IPS-18a (cell line): ENCODE measurements at regions not wholly inside any gene's neighbourhood (a gene's known extent, or its start where the extent isn't known, plus 50 kb on each side); places are given as distances from the start of the nearest gene placed in this dataset.

Experiments
- H3K27ac ChIP-seq: one replicate; pipeline ENCODE4 v1.5.1; 2013; ENCODE audit warnings: low read length
- H3K27me3 ChIP-seq: one replicate; pipeline ENCODE4 v1.6.1; 2013; ENCODE audit warnings: mild to moderate bottlenecking, low read length; ENCODE audit not compliant: control insufficient read depth, insufficient read depth
- H3K36me3 ChIP-seq: one replicate; pipeline ENCODE4 v1.6.1; 2013; ENCODE audit warnings: low read depth, low read length; ENCODE audit not compliant: control insufficient read depth
- H3K4me1 ChIP-seq: one replicate; pipeline ENCODE4 v1.6.1; 2013; ENCODE audit warnings: low read depth, low read length; ENCODE audit not compliant: control insufficient read depth
- H3K4me3 ChIP-seq: one replicate; pipeline ENCODE4 v1.5.1; 2013; ENCODE audit warnings: low read length
- H3K9ac ChIP-seq: one replicate; pipeline ENCODE4 v1.6.1; 2013; ENCODE audit warnings: mild to moderate bottlenecking, low read length, moderate library complexity
- H3K9me3 ChIP-seq: one replicate; pipeline ENCODE4 v1.6.1; 2013; ENCODE audit warnings: low read depth, low read length; ENCODE audit not compliant: control insufficient read depth

DNA sequence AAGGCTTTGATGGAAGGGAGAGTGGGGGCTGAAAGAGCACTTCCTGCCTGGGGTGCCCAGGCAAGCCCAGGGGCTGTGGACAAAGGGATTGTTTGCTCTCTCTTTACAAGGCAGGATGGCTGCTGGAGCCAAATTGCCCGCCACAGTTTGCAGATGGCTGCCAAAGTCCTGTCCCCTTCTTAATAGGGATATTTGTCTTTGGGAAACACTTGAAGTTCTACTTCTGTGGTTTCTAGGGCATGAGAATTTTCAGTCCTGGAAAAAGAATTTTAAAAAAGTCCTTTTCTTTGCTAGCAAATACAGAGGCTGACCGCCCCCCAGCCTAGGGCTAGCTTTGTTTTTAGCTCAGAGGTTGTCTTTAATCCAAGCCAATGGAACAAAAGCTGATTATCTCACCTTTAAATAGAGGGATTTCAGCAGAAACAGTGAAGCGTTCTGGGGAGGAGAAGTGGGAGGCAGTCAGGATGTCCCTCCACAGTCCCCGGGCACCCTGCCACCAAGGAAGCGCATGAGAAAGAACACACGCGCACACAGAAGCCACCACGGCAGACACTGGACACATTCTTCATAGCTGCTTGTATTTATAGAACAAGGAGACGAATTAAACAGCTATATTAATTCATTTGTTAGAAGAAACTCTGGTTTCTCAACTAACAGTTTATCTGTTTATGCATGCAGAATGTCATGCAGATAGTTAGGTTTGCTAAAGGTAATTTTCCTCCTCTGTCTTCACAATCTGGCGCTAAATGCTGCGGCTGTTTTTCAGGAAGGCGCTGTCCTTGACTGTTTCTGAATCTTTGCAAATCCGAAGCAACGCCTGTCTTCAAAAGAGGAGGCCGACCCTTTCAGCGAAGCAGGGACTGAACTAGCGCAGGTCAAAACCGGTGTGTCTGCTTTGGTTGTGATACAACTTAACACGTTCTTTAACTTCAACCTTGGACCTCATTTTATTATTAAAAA is 736.9 kb downstream of the QKI start:
- Histone ChIP-seq H3K27ac (no peak overlapping the region), H3K27me3 (no peaks in the 10 kb centered on the region), H3K9ac (no peak overlapping the region), H3K9me3 (no peaks in the 10 kb centered on the region), H3K4me1 (peaks cover 8% of the 10 kb centered on the region), H3K36me3 (no peaks in the 10 kb centered on the region), H3K4me3 (no peak overlapping the region)

GRCh38 chr6:164150232-164150631 is 735.7 kb downstream of the QKI start:
- Histone ChIP-seq H3K36me3 (no peaks in the 10 kb centered on the region), H3K9ac (no peak overlapping the region), H3K9me3 (no peaks in the 10 kb centered on the region), H3K27me3 (no peaks in the 10 kb centered on the region), H3K4me3 (no peak overlapping the region), H3K27ac (no peak overlapping the region), H3K4me1 (peaks cover 8% of the 10 kb centered on the region)

DNA sequence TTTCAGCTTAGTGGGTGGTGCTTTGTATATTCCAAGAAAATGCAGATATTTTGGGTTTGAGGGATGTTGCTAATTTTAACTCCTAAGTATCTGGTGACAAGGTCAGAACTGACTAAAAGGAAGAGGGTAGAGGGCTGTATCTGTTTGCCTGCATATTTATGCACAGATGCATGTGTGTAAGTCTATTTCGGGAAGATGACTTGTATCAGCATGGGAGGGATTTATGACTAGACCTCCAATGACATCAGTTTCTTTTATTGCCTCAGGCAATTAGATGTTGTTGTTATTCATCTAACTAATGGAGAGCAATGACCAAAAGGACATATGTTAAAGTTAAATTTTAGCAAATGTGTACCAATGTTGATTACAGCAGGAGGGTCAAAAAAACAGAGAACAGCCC is 734.3 kb downstream of the QKI start:
- H3K36me3 ChIP-seq = no peaks in the 10 kb centered on the region
- H3K4me3 ChIP-seq = no peak overlapping the region
- H3K27me3 ChIP-seq = no peaks in the 10 kb centered on the region

GRCh38 chr6:164144316-164144715 is 729.8 kb downstream of the QKI start:
- Histone ChIP-seq H3K9ac (no peak overlapping the region), H3K27me3 (no peaks in the 10 kb centered on the region), H3K36me3 (no peaks in the 10 kb centered on the region), H3K27ac (no peak overlapping the region), H3K9me3 (no peaks in the 10 kb centered on the region), H3K4me1 (peaks cover 3% of the 10 kb centered on the region), H3K4me3 (no peak overlapping the region)

More for the DNA sequence above, 734.3 kb downstream of the QKI start:
- H3K9me3 ChIP-seq = no peaks in the 10 kb centered on the region
- H3K9ac ChIP-seq = no peak overlapping the region
- H3K27ac ChIP-seq = no peak overlapping the region
- peaks cover 8% of the 10 kb centered on the region for H3K4me1 ChIP-seq

- no peak overlapping the region for H3K9ac ChIP-seq
- no peaks in the 10 kb centered on the region for H3K4me1 ChIP-seq
- no peaks in the 10 kb centered on the region for H3K36me3 ChIP-seq
- H3K4me3 ChIP-seq = no peak overlapping the region
- no peak overlapping the region for H3K27ac ChIP-seq
- H3K9me3 ChIP-seq = no peaks in the 10 kb centered on the region
- no peaks in the 10 kb centered on the region for H3K27me3 ChIP-seq
Measured at GRCh38 chr6:164142322-164142721, 727.8 kb downstream of the QKI start.

DNA sequence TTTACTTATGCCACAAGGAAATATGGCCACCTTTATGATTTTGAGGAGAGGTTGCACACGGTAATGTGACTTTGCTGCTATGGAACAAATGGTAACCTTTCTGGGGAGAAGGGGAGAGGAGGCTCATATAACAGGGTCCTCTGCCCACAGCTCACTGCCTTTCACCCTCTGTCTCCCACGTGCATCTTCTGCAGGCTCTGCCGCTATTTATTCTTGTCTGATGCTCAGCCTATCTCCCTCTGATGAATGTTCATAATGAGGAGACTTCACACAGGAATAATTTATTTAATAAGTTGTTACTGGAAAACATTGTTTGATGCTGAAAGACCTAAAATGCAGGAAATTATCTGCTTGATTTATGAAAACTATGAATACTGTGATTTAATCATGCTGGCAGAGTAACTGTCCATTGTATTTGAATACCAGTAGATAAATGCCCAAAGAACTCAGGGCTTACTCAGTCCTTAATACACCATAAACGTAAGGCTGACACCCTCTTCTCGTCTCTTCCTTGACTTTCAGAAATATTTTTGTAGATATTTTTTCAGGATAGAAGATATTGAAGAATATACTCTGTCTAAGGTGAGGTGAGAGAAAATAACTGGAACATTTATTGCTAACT is 721.1 kb downstream of the QKI start:
- no peak overlapping the region for H3K27ac ChIP-seq
- H3K9ac ChIP-seq = no peak overlapping the region
- H3K4me3 ChIP-seq = no peak overlapping the region
- no peaks in the 10 kb centered on the region for H3K27me3 ChIP-seq
- no peaks in the 10 kb centered on the region for H3K36me3 ChIP-seq
- H3K4me1 ChIP-seq = no peaks in the 10 kb centered on the region
- H3K9me3 ChIP-seq = no peaks in the 10 kb centered on the region

DNA sequence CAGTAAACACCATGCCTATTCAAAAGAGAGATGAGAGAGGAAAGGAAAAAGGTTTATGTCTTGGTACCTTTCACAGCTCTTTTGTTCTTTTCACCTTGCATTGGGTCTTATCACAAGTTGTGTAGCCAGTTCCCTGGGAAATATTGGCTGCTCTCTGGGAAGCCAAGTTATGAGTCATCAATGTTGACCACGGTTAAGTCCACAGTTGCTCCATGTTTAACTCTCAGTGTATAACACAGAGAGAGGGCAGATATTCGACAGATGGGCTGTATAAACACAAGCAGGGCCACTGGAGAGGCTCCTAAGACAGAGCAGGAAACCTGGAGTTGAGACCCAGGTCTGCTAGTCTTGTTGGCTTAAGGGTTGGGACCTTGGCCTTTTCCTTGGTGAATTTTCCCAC is 718.6 kb downstream of the QKI start:
- no peaks in the 10 kb centered on the region for H3K36me3 ChIP-seq
- no peak overlapping the region for H3K9ac ChIP-seq
- H3K4me1 ChIP-seq = no peaks in the 10 kb centered on the region
- H3K4me3 ChIP-seq = no peak overlapping the region
- H3K9me3 ChIP-seq = no peaks in the 10 kb centered on the region
- H3K27ac ChIP-seq = no peak overlapping the region
- H3K27me3 ChIP-seq = no peaks in the 10 kb centered on the region

- no peaks in the 10 kb centered on the region for H3K36me3 ChIP-seq
- H3K9ac ChIP-seq = no peak overlapping the region
- H3K9me3 ChIP-seq = no peaks in the 10 kb centered on the region
- no peak overlapping the region for H3K27ac ChIP-seq
- no peaks in the 10 kb centered on the region for H3K27me3 ChIP-seq
- no peaks in the 10 kb centered on the region for H3K4me1 ChIP-seq
- no peak overlapping the region for H3K4me3 ChIP-seq
Measured at GRCh38 chr6:164130585-164130984, 716.1 kb downstream of the QKI start.

GRCh38 chr6:164130151-164130550 is 715.6 kb downstream of the QKI start:
- H3K4me1 ChIP-seq = no peaks in the 10 kb centered on the region
- no peak overlapping the region for H3K9ac ChIP-seq
- no peak overlapping the region for H3K27ac ChIP-seq
- no peaks in the 10 kb centered on the region for H3K9me3 ChIP-seq
- no peaks in the 10 kb centered on the region for H3K27me3 ChIP-seq
- no peak overlapping the region for H3K4me3 ChIP-seq
- H3K36me3 ChIP-seq = no peaks in the 10 kb centered on the region

DNA sequence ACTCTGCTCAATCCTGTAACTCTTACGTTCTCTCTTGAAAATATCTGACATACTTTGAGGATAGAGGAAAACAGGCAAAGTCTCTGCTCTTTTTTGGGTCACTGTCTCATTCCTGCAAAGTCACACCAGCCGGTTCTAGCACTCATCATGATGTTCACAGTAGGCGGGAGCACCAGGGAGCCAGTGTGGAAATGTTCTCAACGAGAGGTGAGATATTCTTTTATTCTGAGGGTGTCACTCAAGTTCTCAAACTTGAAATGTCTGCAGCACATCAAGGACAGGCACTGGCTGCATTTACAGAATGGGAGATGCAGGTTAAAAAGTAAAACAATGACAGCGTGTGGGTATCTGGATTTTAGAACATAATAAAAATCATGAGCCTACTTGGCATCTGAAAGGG is 714.7 kb downstream of the QKI start:
- Histone ChIP-seq H3K4me3 (no peak overlapping the region), H3K9ac (no peak overlapping the region)

GRCh38 chr6:164128101-164128500 is 713.6 kb downstream of the QKI start:
- Histone ChIP-seq H3K4me1 (no peaks in the 10 kb centered on the region), H3K27me3 (no peaks in the 10 kb centered on the region), H3K36me3 (no peaks in the 10 kb centered on the region), H3K4me3 (no peak overlapping the region), H3K27ac (no peak overlapping the region), H3K9me3 (no peaks in the 10 kb centered on the region), H3K9ac (no peak overlapping the region)

More for the DNA sequence above, 714.7 kb downstream of the QKI start:
- Histone ChIP-seq H3K27ac (no peak overlapping the region), H3K36me3 (no peaks in the 10 kb centered on the region), H3K9me3 (no peaks in the 10 kb centered on the region), H3K27me3 (no peaks in the 10 kb centered on the region), H3K4me1 (no peaks in the 10 kb centered on the region)

DNA sequence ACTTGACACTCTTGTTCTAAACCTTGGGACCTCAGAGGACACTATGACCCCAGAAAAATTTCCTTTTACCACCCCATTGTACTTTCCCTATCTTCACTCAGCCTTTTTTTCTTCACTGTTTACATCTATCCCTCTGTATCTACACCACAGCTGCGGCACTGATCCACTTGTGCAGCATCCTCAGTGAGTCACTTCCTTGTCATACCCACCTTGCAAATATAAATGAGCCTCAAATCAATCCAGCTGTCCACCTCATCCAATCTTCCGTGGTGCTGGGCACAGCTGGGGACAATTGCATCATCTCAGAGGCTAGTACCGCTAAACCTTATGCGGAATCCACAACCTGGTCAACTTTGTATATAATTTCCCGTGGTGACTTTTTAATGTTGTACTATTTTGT is 710.5 kb downstream of the QKI start:
- Histone ChIP-seq H3K9me3 (no peaks in the 10 kb centered on the region), H3K4me1 (no peaks in the 10 kb centered on the region), H3K36me3 (no peaks in the 10 kb centered on the region), H3K4me3 (no peak overlapping the region), H3K9ac (no peak overlapping the region), H3K27ac (no peak overlapping the region), H3K27me3 (no peaks in the 10 kb centered on the region)
